ENCODE measurements at regions not wholly inside any gene's neighbourhood (a gene's known extent, or its start where the extent isn't known, plus 50 kb on each side); places are given as distances from the start of the nearest gene placed in this dataset.

- Histone ChIP-seq H3K36me3 (no peaks in the 10 kb centered on the region), H3K9me3 (no peaks in the 10 kb centered on the region), H3K27me3 (no peaks in the 10 kb centered on the region), H3K4me1 (peaks cover 0 to 15% (median 12%) of the 10 kb centered on the region in 4 donors), H3K27ac (no peak overlapping the region), H3K4me3 (no peak overlapping the region)
- intact Hi-C loops (cut with DNase I; ENCODE audit: low total_unique reads), result no loop called here
- in situ Hi-C loops (cut with MboI; ENCODE audit: low pct_ligation_motif_present in 1 of 4, low pct_unique_long_range_greater_than_20kb in 1 of 4, low sequenced_read_pairs in 3 of 4), result no loop called here
- TF ChIP-seq POLR2A (IDR thresholded peaks at IDR 0.05) (no peak), EP300 (IDR thresholded peaks at IDR 0.05; ENCODE audit: low read depth) (no peak), POLR2AphosphoS5 (IDR thresholded peaks at IDR 0.05) (no peak)
- TF ChIP-seq, protein P1, sequence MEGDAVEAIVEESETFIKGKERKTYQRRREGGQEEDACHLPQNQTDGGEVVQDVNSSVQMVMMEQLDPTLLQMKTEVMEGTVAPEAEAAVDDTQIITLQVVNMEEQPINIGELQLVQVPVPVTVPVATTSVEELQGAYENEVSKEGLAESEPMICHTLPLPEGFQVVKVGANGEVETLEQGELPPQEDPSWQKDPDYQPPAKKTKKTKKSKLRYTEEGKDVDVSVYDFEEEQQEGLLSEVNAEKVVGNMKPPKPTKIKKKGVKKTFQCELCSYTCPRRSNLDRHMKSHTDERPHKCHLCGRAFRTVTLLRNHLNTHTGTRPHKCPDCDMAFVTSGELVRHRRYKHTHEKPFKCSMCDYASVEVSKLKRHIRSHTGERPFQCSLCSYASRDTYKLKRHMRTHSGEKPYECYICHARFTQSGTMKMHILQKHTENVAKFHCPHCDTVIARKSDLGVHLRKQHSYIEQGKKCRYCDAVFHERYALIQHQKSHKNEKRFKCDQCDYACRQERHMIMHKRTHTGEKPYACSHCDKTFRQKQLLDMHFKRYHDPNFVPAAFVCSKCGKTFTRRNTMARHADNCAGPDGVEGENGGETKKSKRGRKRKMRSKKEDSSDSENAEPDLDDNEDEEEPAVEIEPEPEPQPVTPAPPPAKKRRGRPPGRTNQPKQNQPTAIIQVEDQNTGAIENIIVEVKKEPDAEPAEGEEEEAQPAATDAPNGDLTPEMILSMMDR (IDR thresholded peaks at IDR 0.05), result no peak
- no peak for DNase-seq
- 81 to 95% methylated on average over 5 to 9 of the region's 9 CpGs for WGBS, 2 donors (ENCODE audit: low coverage in 1 of 2)
Measured at GRCh38 chr3:194857469-194858113, 171.9 kb downstream of the FAM43A start.

DNA sequence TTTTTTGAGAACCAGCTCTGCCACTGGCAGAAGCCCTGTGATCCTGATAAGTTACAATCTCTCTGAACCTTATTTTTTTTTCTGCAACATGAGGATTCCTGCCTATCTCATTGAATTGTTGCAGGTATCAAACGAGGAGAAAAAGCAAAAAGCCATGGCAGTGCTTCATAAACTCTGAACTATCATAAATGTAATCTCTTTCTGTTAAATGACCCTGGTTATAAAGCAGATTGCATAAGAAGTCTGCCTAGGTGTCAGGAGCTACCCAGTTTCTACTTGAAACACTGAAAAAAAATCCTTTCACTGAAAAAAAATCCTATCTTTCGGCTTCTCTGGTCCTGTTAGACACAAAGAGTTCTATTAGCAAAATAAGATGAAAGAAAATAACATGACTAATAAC lies 172.7 kb downstream of the FAM43A start:
- TF ChIP-seq EP300 (IDR thresholded peaks at IDR 0.05; ENCODE audit: low read depth) (no peak), POLR2AphosphoS5 (IDR thresholded peaks at IDR 0.05) (no peak), POLR2A (IDR thresholded peaks at IDR 0.05) (no peak)
- TF ChIP-seq, protein P1 (IDR thresholded peaks at IDR 0.05), result no peak
- DNase-seq, result no peak
- H3K36me3 ChIP-seq, result no peaks in the 10 kb centered on the region
- intact Hi-C loops (cut with DNase I; ENCODE audit: low total_unique reads) (no loop called here), in situ Hi-C loops (cut with MboI; ENCODE audit: low pct_ligation_motif_present in 1 of 4, low pct_unique_long_range_greater_than_20kb in 1 of 4, low sequenced_read_pairs in 3 of 4) (no loop called here)
- no peaks in the 10 kb centered on the region for H3K27me3 ChIP-seq
- H3K27ac ChIP-seq, result no peak overlapping the region
- peaks cover 0 to 15% (median 12%) of the 10 kb centered on the region in 4 donors for H3K4me1 ChIP-seq
- no peaks in the 10 kb centered on the region for H3K9me3 ChIP-seq
- H3K4me3 ChIP-seq, result no peak overlapping the region
- 53 to 55% methylated on average over 2 of the region's 2 CpGs for WGBS, 2 donors (ENCODE audit: low coverage in 1 of 2)

- TF ChIP-seq EP300 (IDR thresholded peaks at IDR 0.05; ENCODE audit: low read depth) (no peak), POLR2AphosphoS5 (IDR thresholded peaks at IDR 0.05) (no peak), POLR2A (IDR thresholded peaks at IDR 0.05) (no peak)
- TF ChIP-seq, protein P1 (IDR thresholded peaks at IDR 0.05), result no peak
Measured at GRCh38 chr3:194860725-194861124, 175.0 kb downstream of the FAM43A start.

DNA sequence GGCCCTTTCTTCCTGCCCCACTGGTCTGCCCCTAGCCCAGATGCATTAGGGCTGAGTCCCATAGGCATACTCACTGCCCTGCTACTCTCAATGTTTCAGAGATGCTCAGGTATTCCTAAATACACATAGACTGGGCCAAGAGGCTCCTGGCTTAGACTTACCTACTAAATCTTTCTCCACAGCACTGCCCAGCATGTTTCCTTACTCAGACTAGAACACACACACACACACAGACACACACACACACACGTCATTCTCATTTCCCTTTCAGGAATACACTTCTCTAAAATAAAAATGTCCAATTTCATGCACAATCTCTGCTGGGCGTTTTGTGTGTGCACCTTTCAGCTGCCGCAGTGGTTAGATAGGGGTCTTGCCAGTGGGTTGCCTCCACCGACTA lies 175.7 kb downstream of the FAM43A start:
- no peaks in the 10 kb centered on the region for H3K36me3 ChIP-seq
- DNase-seq, result no peak
- no peak overlapping the region for H3K27ac ChIP-seq
- in situ Hi-C loops (cut with MboI; ENCODE audit: low pct_ligation_motif_present in 1 of 4, low pct_unique_long_range_greater_than_20kb in 1 of 4, low sequenced_read_pairs in 3 of 4) (no loop called here), intact Hi-C loops (cut with DNase I; ENCODE audit: low total_unique reads) (no loop called here)
- no peaks in the 10 kb centered on the region for H3K27me3 ChIP-seq
- WGBS, 2 donors (ENCODE audit: low coverage in 1 of 2), result 78 to 82% methylated on average over 4 of the region's 4 CpGs
- H3K9me3 ChIP-seq, result no peaks in the 10 kb centered on the region
- TF ChIP-seq, protein P1 (IDR thresholded peaks at IDR 0.05), result no peak
- TF ChIP-seq POLR2A (IDR thresholded peaks at IDR 0.05), result no peak
- no peak for TF ChIP-seq EP300 (IDR thresholded peaks at IDR 0.05; ENCODE audit: low read depth)
- no peak for TF ChIP-seq POLR2AphosphoS5 (IDR thresholded peaks at IDR 0.05)
- no peaks in the 10 kb centered on the region for H3K4me1 ChIP-seq
- no peak overlapping the region for H3K4me3 ChIP-seq

More at GRCh38 chr3:194860725-194861124, 175.0 kb downstream of the FAM43A start:
- H3K27ac ChIP-seq, result no peak overlapping the region
- no peak overlapping the region for H3K4me3 ChIP-seq
- no peak for DNase-seq
- no peaks in the 10 kb centered on the region for H3K9me3 ChIP-seq
- intact Hi-C loops (cut with DNase I; ENCODE audit: low total_unique reads) (no loop called here), in situ Hi-C loops (cut with MboI; ENCODE audit: low pct_ligation_motif_present in 1 of 4, low pct_unique_long_range_greater_than_20kb in 1 of 4, low sequenced_read_pairs in 3 of 4) (no loop called here)
- no peaks in the 10 kb centered on the region for H3K4me1 ChIP-seq
- H3K36me3 ChIP-seq, result no peaks in the 10 kb centered on the region
- WGBS, 2 donors (ENCODE audit: low coverage in 1 of 2), result 86% methylated on average over 9 of the region's 9 CpGs; no CpG with 5 or more reads in 1 of the 2 donors
- H3K27me3 ChIP-seq, result no peaks in the 10 kb centered on the region

Data from transverse colon (tissue), 4 donors.